ENCODE measurements at regions not wholly inside any gene's neighbourhood (a gene's known extent, or its start where the extent isn't known, plus 50 kb on each side); places are given as distances from the start of the nearest gene placed in this dataset.

DNA sequence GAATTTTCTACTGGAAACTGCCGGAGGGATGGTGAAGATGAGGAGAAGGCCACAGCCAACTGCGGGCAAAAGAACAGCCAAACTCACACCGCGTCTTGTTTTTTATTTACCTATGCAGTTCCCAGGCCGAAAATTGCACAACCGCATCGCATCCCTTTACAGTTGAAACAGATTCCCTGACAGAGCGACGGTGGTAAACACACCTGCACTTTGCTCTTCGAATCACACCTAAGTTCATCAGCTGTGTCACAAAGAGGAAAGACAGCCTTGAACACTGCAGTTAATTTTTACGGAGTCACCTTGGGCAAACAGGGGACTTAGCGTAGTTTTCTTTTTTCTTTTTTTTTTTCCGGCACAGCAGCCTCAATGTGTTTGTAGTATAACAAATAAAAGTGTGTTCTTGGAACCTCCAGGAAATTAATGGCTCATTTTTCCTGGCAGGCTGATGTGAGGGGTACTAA is 272.0 kb upstream of the DIO3 start (continued):
- peak; percentile 73 for TF ChIP-seq KAT8 (CRISPR knock-in tag; IDR thresholded peaks at IDR 0.05)
- TF ChIP-seq ATRX (CRISPR knock-in tag; IDR thresholded peaks at IDR 0.05; ENCODE audit: borderline replicate concordance): no peak
- peak; percentile 95 for TF ChIP-seq MEIS2 (CRISPR knock-in tag; IDR thresholded peaks at IDR 0.05)
- TF ChIP-seq ZFP1 (CRISPR knock-in tag; IDR thresholded peaks at IDR 0.05): peak; percentile 63; the same call in 1 of the 2 replicates
- peak; percentile 77 for TF ChIP-seq TBL1XR1 (IDR thresholded peaks at IDR 0.05; ENCODE audit: borderline replicate concordance, low read length, partially characterized antibody)
- TF ChIP-seq HNF4A (CRISPR knock-in tag; IDR thresholded peaks at IDR 0.05): peak; percentile 99
- TF ChIP-seq YY1 (IDR thresholded peaks at IDR 0.05; ENCODE audit: insufficient read depth, insufficient replicate concordance, low read depth, low read length): peak; percentile 3
- TF ChIP-seq, protein P1, sequence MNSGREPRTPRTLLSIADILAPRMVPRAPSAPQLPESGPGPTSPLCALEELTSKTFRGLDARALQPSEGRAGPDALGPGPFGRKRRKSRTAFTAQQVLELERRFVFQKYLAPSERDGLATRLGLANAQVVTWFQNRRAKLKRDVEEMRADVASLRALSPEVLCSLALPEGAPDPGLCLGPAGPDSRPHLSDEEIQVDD (CRISPR knock-in tag; IDR thresholded peaks at IDR 0.05; ENCODE audit: borderline replicate concordance): no peak
- TF ChIP-seq ZNF350 (CRISPR knock-in tag; IDR thresholded peaks at IDR 0.05; ENCODE audit: borderline replicate concordance, low read depth): no peak
- TF ChIP-seq PHF5A (CRISPR knock-in tag; IDR thresholded peaks at IDR 0.05; ENCODE audit: low read depth, unreplicated experiment): peak; percentile 21
- no peak for TF ChIP-seq ZNF484 (CRISPR knock-in tag; IDR thresholded peaks at IDR 0.05; ENCODE audit: borderline replicate concordance, low read depth)
- TF ChIP-seq, protein P2, sequence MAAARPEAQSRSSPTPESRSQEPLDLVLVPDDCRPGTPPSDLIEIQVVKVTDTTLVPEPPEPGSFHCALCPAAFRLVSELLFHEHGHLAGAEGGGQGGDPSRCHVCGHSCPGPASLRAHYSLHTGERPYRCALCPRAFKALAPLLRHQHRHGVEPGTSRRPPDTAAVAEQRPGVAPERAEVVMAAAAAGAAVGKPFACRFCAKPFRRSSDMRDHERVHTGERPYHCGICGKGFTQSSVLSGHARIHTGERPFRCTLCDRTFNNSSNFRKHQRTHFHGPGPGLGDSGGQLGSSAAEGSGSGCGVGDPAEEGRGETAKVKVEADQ (CRISPR knock-in tag; IDR thresholded peaks at IDR 0.05; ENCODE audit: borderline replicate concordance): peak; percentile 52; the same call in 1 of the 2 replicates
- TF ChIP-seq AGO1 (IDR thresholded peaks at IDR 0.05; ENCODE audit: low read depth, low read length, poor library complexity, severe bottlenecking): no peak
- TF ChIP-seq HES4 (CRISPR knock-in tag; IDR thresholded peaks at IDR 0.05; ENCODE audit: borderline replicate concordance): no peak
- TF ChIP-seq ZSCAN21 (CRISPR knock-in tag; IDR thresholded peaks at IDR 0.05; ENCODE audit: borderline replicate concordance): peak; percentile 70; the same call in 1 of the 2 replicates
- no peak for TF ChIP-seq ZNF543 (CRISPR knock-in tag; IDR thresholded peaks at IDR 0.05)
- no peak for TF ChIP-seq KIAA2018 (CRISPR knock-in tag; IDR thresholded peaks at IDR 0.05; ENCODE audit: borderline replicate concordance)
- no peak for TF ChIP-seq ZNF7 (CRISPR knock-in tag; IDR thresholded peaks at IDR 0.05)
- TF ChIP-seq, protein P3, sequence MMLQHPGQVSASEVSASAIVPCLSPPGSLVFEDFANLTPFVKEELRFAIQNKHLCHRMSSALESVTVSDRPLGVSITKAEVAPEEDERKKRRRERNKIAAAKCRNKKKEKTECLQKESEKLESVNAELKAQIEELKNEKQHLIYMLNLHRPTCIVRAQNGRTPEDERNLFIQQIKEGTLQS (CRISPR knock-in tag; IDR thresholded peaks at IDR 0.05): 0 out of 2 replicates have a peak, but pooled peaks have one; percentile 23
- no peak; the same call in 1 of the 2 replicates for TF ChIP-seq ZNF782 (CRISPR knock-in tag; IDR thresholded peaks at IDR 0.05; ENCODE audit: borderline replicate concordance)
- TF ChIP-seq SSRP1 (CRISPR knock-in tag; IDR thresholded peaks at IDR 0.05): no peak
- peak; percentile 67; the same call in 1 of the 2 replicates for TF ChIP-seq JUNB (CRISPR knock-in tag; IDR thresholded peaks at IDR 0.05; ENCODE audit: borderline replicate concordance)
